Activated naive CD8-positive, alpha-beta T cell treated with anti-CD3 and anti-CD28 coated beads, Interleukin-2, amount 10 ng/mL, durations not matched to agents 7 days and 5 days (primary cell): ENCODE measurements at regions not wholly inside any gene's neighbourhood (a gene's known extent, or its start where the extent isn't known, plus 50 kb on each side); places are given as distances from the start of the nearest gene placed in this dataset.

Experiments
- ATAC-seq: fragments of 150-1000 bp; cut with Tn5 transposase; one replicate; pipeline ENCODE4 v1.10.0; 2021; ENCODE audit warnings: low read depth, moderate library complexity
- POLR2A ChIA-PET: fragments of 350-600 bp; sonication (Branson Sonifier 250); formaldehyde crosslinking; loops from one replicate; lab custom pipeline; 2021; ENCODE audit warnings: antibody characterized with exemption; lab: Charles Lee
- DNase-seq: peaks from one replicate; pipeline ENCODE4 v3.0.0; 2021
- H3K27ac Mint-ChIP-seq: one replicate; pipeline ENCODE4 v1.8.0; 2022; ENCODE audit warnings: mild to moderate bottlenecking, mixed read lengths
- H3K27me3 Mint-ChIP-seq: one replicate; pipeline ENCODE4 v1.8.0; 2022; ENCODE audit warnings: mild to moderate bottlenecking, moderate library complexity, mixed read lengths
- H3K36me3 Mint-ChIP-seq: one replicate; pipeline ENCODE4 v1.8.0; 2021; ENCODE audit warnings: mild to moderate bottlenecking, mixed read lengths
- H3K4me1 Mint-ChIP-seq: one replicate; pipeline ENCODE4 v1.8.0; 2021; ENCODE audit warnings: mixed read lengths
- H3K4me3 Mint-ChIP-seq: one replicate; pipeline ENCODE4 v1.8.0; 2022; ENCODE audit warnings: mild to moderate bottlenecking, moderate library complexity, mixed read lengths
- H3K9me3 Mint-ChIP-seq: one replicate; pipeline ENCODE4 v1.8.0; 2021; ENCODE audit warnings: mixed read lengths

GRCh38 chr22:48873191-48873520 lies 954.5 kb downstream of the BRD1 start:
- H3K27me3 Mint-ChIP-seq, result peaks cover 6% of the 10 kb centered on the region
- ATAC-seq (no peak), DNase-seq (no peak)
- H3K4me3 Mint-ChIP-seq, result no peak overlapping the region
- H3K9me3 Mint-ChIP-seq, result peaks cover 1% of the 10 kb centered on the region
- POLR2A ChIA-PET, result no interaction called here
- no peaks in the 10 kb centered on the region for H3K4me1 Mint-ChIP-seq
- no peak overlapping the region for H3K27ac Mint-ChIP-seq
- no peaks in the 10 kb centered on the region for H3K36me3 Mint-ChIP-seq

DNA sequence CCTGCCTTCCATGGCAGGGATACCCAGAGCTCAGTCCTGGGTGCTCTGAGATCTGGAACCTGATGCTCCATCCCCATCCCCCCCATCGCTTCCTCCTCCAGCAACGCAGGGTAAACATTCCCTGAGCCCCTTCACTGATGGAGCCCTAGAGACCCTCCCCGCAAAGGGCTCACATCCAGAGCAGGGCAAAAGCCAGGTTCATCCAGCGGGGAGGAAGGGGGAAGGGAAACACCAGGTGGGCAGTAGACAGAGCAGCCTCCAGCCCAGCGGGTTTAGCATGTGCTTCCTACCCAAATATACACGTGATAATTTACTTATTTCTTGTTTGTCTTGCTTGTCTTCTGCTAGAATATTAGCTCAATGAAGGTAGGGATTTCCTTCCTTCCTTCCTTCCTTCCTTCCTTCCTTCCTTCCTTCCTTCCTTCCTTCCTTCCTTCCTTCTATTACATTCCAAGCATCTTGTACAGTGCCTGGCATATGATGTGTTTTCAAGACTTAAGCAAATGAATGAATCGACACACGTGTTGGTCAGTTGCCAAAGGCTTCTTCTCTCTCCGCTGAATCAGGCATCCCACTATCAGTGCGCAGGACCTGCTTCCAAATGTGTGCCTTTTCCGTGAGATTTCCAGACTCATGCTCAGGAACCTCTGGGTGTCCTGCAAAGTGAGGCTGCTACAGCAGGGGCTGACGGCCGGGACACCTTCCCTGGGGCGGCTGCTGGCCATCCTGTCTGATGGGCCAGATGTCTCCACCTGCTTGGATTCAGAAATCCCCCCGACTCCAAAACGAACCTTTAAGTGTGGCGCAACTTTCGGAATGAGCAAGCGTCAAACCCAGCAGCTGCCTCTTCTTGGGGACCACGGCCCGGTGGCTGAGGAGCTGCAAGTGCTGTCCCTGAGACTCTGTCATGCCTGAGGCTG lies 955.1 kb downstream of the BRD1 start:
- no peak overlapping the region for H3K4me3 Mint-ChIP-seq
- no peaks in the 10 kb centered on the region for H3K4me1 Mint-ChIP-seq
- no peak overlapping the region for H3K27ac Mint-ChIP-seq
- DNase-seq, result no peak
- no peaks in the 10 kb centered on the region for H3K36me3 Mint-ChIP-seq
- POLR2A ChIA-PET, result no interaction called here
- peaks cover 1% of the 10 kb centered on the region for H3K9me3 Mint-ChIP-seq
- no peak for ATAC-seq
- peaks cover 8% of the 10 kb centered on the region for H3K27me3 Mint-ChIP-seq

- Mint-ChIP-seq H3K27me3 (peaks cover 8% of the 10 kb centered on the region), H3K4me3 (no peak overlapping the region), H3K4me1 (no peaks in the 10 kb centered on the region), H3K27ac (no peak overlapping the region), H3K9me3 (peaks cover 1% of the 10 kb centered on the region), H3K36me3 (no peaks in the 10 kb centered on the region)
- POLR2A ChIA-PET, result no interaction called here
- DNase-seq (no peak), ATAC-seq (no peak)
Measured at GRCh38 chr22:48871176-48871840, 956.4 kb downstream of the BRD1 start.

GRCh38 chr22:48870436-48870835 lies 957.2 kb downstream of the BRD1 start:
- POLR2A ChIA-PET, result no interaction called here
- H3K36me3 Mint-ChIP-seq, result no peaks in the 10 kb centered on the region
- ATAC-seq, result no peak
- H3K4me3 Mint-ChIP-seq, result no peak overlapping the region
- no peak overlapping the region for H3K27ac Mint-ChIP-seq
- no peaks in the 10 kb centered on the region for H3K4me1 Mint-ChIP-seq
- peaks cover 1% of the 10 kb centered on the region for H3K9me3 Mint-ChIP-seq
- peaks cover 8% of the 10 kb centered on the region for H3K27me3 Mint-ChIP-seq
- DNase-seq, result no peak

- peaks cover 8% of the 10 kb centered on the region for H3K27me3 Mint-ChIP-seq
- no peaks in the 10 kb centered on the region for H3K36me3 Mint-ChIP-seq
- H3K4me3 Mint-ChIP-seq, result no peak overlapping the region
- peaks cover 1% of the 10 kb centered on the region for H3K9me3 Mint-ChIP-seq
- H3K27ac Mint-ChIP-seq, result no peak overlapping the region
- no peaks in the 10 kb centered on the region for H3K4me1 Mint-ChIP-seq
- no peak for DNase-seq
- ATAC-seq, result no peak
- POLR2A ChIA-PET, result no interaction called here
Measured at GRCh38 chr22:48869788-48870187, 957.9 kb downstream of the BRD1 start.

DNA sequence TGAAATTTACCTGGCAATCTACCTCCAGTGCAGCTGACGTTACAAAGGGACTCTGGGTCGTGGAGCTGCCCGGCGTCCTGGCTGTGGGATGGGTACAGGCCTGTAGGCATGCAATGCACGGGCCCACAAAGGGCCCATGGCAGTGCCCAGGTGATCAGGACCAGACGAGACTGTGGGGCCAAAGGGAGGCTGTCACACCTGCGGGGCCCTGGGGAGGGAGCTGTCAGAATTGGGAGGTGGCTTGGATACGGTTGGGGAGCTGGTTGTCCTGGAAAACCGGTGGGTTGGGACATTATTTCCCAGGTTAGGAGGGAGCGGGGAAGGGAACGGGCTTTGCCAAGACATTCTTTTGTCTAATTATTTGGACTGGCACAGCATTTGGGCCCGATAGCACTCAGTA lies 958.5 kb downstream of the BRD1 start:
- DNase-seq (no peak), ATAC-seq (no peak)
- H3K4me1 Mint-ChIP-seq, result no peaks in the 10 kb centered on the region
- H3K27ac Mint-ChIP-seq, result no peak overlapping the region
- no peak overlapping the region for H3K4me3 Mint-ChIP-seq
- peaks cover 6% of the 10 kb centered on the region for H3K27me3 Mint-ChIP-seq
- H3K36me3 Mint-ChIP-seq, result no peaks in the 10 kb centered on the region
- POLR2A ChIA-PET, result no interaction called here
- H3K9me3 Mint-ChIP-seq, result peaks cover 1% of the 10 kb centered on the region

GRCh38 chr22:48868554-48868953 lies 959.1 kb downstream of the BRD1 start:
- no peak for ATAC-seq
- peaks cover 6% of the 10 kb centered on the region for H3K27me3 Mint-ChIP-seq
- POLR2A ChIA-PET, result no interaction called here
- no peaks in the 10 kb centered on the region for H3K36me3 Mint-ChIP-seq
- DNase-seq, result no peak
- H3K27ac Mint-ChIP-seq, result no peak overlapping the region
- no peaks in the 10 kb centered on the region for H3K4me1 Mint-ChIP-seq
- peaks cover 1% of the 10 kb centered on the region for H3K9me3 Mint-ChIP-seq
- H3K4me3 Mint-ChIP-seq, result no peak overlapping the region

DNA sequence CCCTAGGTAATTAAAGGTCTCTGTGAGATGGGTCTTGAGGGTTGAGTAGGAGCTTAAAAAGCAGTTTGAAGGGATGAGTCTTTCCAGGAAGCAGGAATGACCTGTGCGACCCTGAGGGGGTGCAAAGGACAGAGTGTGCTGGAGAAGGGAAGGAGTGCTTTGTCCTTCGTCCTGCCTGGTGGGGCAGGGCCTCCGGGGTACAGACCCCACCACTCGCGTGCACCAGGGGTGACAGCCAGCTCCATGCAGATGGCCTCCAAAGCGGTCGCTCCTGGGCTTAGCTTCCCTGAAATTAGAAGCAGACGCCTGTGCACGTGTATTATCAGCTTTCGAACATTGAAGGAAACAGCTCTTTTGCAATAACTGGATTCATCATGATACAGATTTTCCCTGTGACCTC lies 959.8 kb downstream of the BRD1 start:
- peaks cover 6% of the 10 kb centered on the region for H3K27me3 Mint-ChIP-seq
- POLR2A ChIA-PET, result no interaction called here
- ATAC-seq, result no peak

GRCh38 chr22:48866906-48867681 lies 960.6 kb downstream of the BRD1 start:
- H3K4me1 Mint-ChIP-seq, result no peaks in the 10 kb centered on the region
- no peak for DNase-seq
- no peak for ATAC-seq
- POLR2A ChIA-PET, result no interaction called here
- no peaks in the 10 kb centered on the region for H3K36me3 Mint-ChIP-seq
- peaks cover 6% of the 10 kb centered on the region for H3K27me3 Mint-ChIP-seq
- no peak overlapping the region for H3K27ac Mint-ChIP-seq
- H3K4me3 Mint-ChIP-seq, result no peak overlapping the region
- H3K9me3 Mint-ChIP-seq, result peaks cover 1% of the 10 kb centered on the region

More for the DNA sequence above, 959.8 kb downstream of the BRD1 start:
- no peak for DNase-seq
- Mint-ChIP-seq H3K4me3 (no peak overlapping the region), H3K9me3 (peaks cover 1% of the 10 kb centered on the region), H3K27ac (no peak overlapping the region), H3K36me3 (no peaks in the 10 kb centered on the region), H3K4me1 (no peaks in the 10 kb centered on the region)

- no peak overlapping the region for H3K27ac Mint-ChIP-seq
- H3K27me3 Mint-ChIP-seq, result peaks cover 2% of the 10 kb centered on the region
- DNase-seq, result no peak
- no peaks in the 10 kb centered on the region for H3K36me3 Mint-ChIP-seq
- POLR2A ChIA-PET, result no interaction called here
- no peak for ATAC-seq
- H3K4me1 Mint-ChIP-seq, result no peaks in the 10 kb centered on the region
- H3K9me3 Mint-ChIP-seq, result no peaks in the 10 kb centered on the region
- H3K4me3 Mint-ChIP-seq, result no peak overlapping the region
Measured at GRCh38 chr22:48864748-48865147, 962.9 kb downstream of the BRD1 start.

- POLR2A ChIA-PET, result no interaction called here
- no peaks in the 10 kb centered on the region for H3K4me1 Mint-ChIP-seq
- no peak overlapping the region for H3K27ac Mint-ChIP-seq
- no peaks in the 10 kb centered on the region for H3K36me3 Mint-ChIP-seq
- DNase-seq (no peak), ATAC-seq (no peak)
- H3K9me3 Mint-ChIP-seq, result no peaks in the 10 kb centered on the region
- peaks cover 2% of the 10 kb centered on the region for H3K27me3 Mint-ChIP-seq
- no peak overlapping the region for H3K4me3 Mint-ChIP-seq
Measured at GRCh38 chr22:48863965-48864528, 963.6 kb downstream of the BRD1 start.

DNA sequence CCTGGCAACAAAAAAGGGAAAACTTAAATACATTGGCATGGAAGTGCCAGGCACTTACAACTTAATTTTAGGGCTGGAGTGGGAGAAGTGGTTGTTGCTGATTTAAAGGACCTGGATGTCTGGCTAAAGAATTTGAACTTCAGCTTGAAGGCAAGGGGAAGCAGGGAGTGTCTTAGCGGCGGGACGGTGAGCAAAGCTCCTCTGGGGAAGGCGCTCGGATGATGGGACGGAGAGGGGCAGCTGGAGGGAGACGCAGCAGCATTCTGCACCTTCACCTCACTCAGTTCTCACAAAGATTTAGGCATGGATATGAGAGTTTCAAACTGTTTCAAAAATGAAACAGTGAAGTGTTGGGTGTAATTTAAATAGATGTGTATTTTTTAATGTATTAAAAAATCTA lies 967.1 kb downstream of the BRD1 start:
- POLR2A ChIA-PET, result no interaction called here
- no peaks in the 10 kb centered on the region for H3K9me3 Mint-ChIP-seq
- H3K4me3 Mint-ChIP-seq, result no peak overlapping the region
- no peak for ATAC-seq
- no peaks in the 10 kb centered on the region for H3K27me3 Mint-ChIP-seq
- no peak overlapping the region for H3K27ac Mint-ChIP-seq
- no peaks in the 10 kb centered on the region for H3K4me1 Mint-ChIP-seq
- H3K36me3 Mint-ChIP-seq, result no peaks in the 10 kb centered on the region
- no peak for DNase-seq

GRCh38 chr22:48858856-48859255 lies 968.8 kb downstream of the BRD1 start:
- ATAC-seq (no peak), DNase-seq (no peak)
- Mint-ChIP-seq H3K27me3 (no peaks in the 10 kb centered on the region), H3K36me3 (no peaks in the 10 kb centered on the region), H3K4me1 (no peaks in the 10 kb centered on the region), H3K4me3 (no peak overlapping the region), H3K9me3 (no peaks in the 10 kb centered on the region), H3K27ac (no peak overlapping the region)
- POLR2A ChIA-PET, result no interaction called here
